ENCODE measurements at regions not wholly inside any gene's neighbourhood (a gene's known extent, or its start where the extent isn't known, plus 50 kb on each side); places are given as distances from the start of the nearest gene placed in this dataset.
A peak's percentile ranks its signal among the peaks of the same experiment; 100 is the strongest.

GRCh38 chr13:64186071-64186470, 2770.4 kb upstream of the PCDH20 start:
- no peaks in the 10 kb centered on the region for H3K36me3 Mint-ChIP-seq (ENCODE audit: low read depth)
- no peak for DNase-seq
- no peak for TF ChIP-seq CTCF (IDR thresholded peaks at IDR 0.05)
- peaks cover 7% of the 10 kb centered on the region; the same call in 1 of the 2 replicates for H3K4me1 Mint-ChIP-seq (ENCODE audit: low read depth)
- H3K4me3 Mint-ChIP-seq, result no peak overlapping the region
- H3K27me3 Mint-ChIP-seq (ENCODE audit: insufficient read depth), result no peaks in the 10 kb centered on the region
- H3K27ac Mint-ChIP-seq, result no peak overlapping the region
- H3K9me3 Mint-ChIP-seq, result no peaks in the 10 kb centered on the region

GRCh38 chr13:64180756-64181155, 2765.1 kb upstream of the PCDH20 start:
- DNase-seq, result no peak
- Mint-ChIP-seq H3K27ac (no peak overlapping the region), H3K4me3 (no peak overlapping the region), H3K4me1 (ENCODE audit: low read depth) (no peaks in the 10 kb centered on the region), H3K36me3 (ENCODE audit: low read depth) (no peaks in the 10 kb centered on the region), H3K27me3 (ENCODE audit: insufficient read depth) (no peaks in the 10 kb centered on the region), H3K9me3 (no peaks in the 10 kb centered on the region)
- no peak for TF ChIP-seq CTCF (IDR thresholded peaks at IDR 0.05)

GRCh38 chr13:64165826-64166225, 2750.2 kb upstream of the PCDH20 start:
- Mint-ChIP-seq H3K4me3 (no peak overlapping the region), H3K27ac (no peak overlapping the region), H3K27me3 (ENCODE audit: insufficient read depth) (no peaks in the 10 kb centered on the region), H3K36me3 (ENCODE audit: low read depth) (no peaks in the 10 kb centered on the region), H3K9me3 (no peaks in the 10 kb centered on the region), H3K4me1 (ENCODE audit: low read depth) (no peaks in the 10 kb centered on the region)
- no peak for TF ChIP-seq CTCF (IDR thresholded peaks at IDR 0.05)
- no peak for DNase-seq

- no peaks in the 10 kb centered on the region for H3K36me3 Mint-ChIP-seq (ENCODE audit: low read depth)
- no peak overlapping the region for H3K27ac Mint-ChIP-seq
- no peaks in the 10 kb centered on the region for H3K27me3 Mint-ChIP-seq (ENCODE audit: insufficient read depth)
- H3K4me1 Mint-ChIP-seq (ENCODE audit: low read depth), result no peaks in the 10 kb centered on the region; the same call in 1 of the 2 replicates
- H3K9me3 Mint-ChIP-seq, result no peaks in the 10 kb centered on the region
- no peak overlapping the region for H3K4me3 Mint-ChIP-seq
- no peak for TF ChIP-seq CTCF (IDR thresholded peaks at IDR 0.05)
- no peak for DNase-seq
Observed at GRCh38 chr13:64164435-64164834, 2748.8 kb upstream of the PCDH20 start.

GRCh38 chr13:64160479-64160878, 2744.8 kb upstream of the PCDH20 start:
- H3K4me3 Mint-ChIP-seq, result no peak overlapping the region
- H3K27me3 Mint-ChIP-seq (ENCODE audit: insufficient read depth), result no peaks in the 10 kb centered on the region
- no peaks in the 10 kb centered on the region for H3K36me3 Mint-ChIP-seq (ENCODE audit: low read depth)
- H3K9me3 Mint-ChIP-seq, result 0 out of 2 replicates have a peak, but pooled peaks cover 3% of the 10 kb centered on the region
- DNase-seq, result no peak
- H3K4me1 Mint-ChIP-seq (ENCODE audit: low read depth), result peaks cover 13% of the 10 kb centered on the region
- no peak overlapping the region for H3K27ac Mint-ChIP-seq
- no peak for TF ChIP-seq CTCF (IDR thresholded peaks at IDR 0.05)

- Mint-ChIP-seq H3K27ac (peak overlapping the region; percentile 44; the same call in 1 of the 2 replicates), H3K27me3 (ENCODE audit: insufficient read depth) (no peaks in the 10 kb centered on the region), H3K9me3 (0 out of 2 replicates have a peak, but pooled peaks cover 3% of the 10 kb centered on the region), H3K36me3 (ENCODE audit: low read depth) (no peaks in the 10 kb centered on the region), H3K4me3 (no peak overlapping the region; the same call in 1 of the 2 replicates), H3K4me1 (ENCODE audit: low read depth) (peaks cover 13% of the 10 kb centered on the region)
- DNase-seq, result peak; percentile 60
- TF ChIP-seq CTCF (IDR thresholded peaks at IDR 0.05), result no peak
Observed at GRCh38 chr13:64158908-64159307, 2743.3 kb upstream of the PCDH20 start.
